SK-N-SH treated with all-trans-retinoic acid at 6 μM for 48 hours (cell line): ENCODE measurements at regions not wholly inside any gene's neighbourhood (a gene's known extent, or its start where the extent isn't known, plus 50 kb on each side); places are given as distances from the start of the nearest gene placed in this dataset.
"Not testable (repeated sequence)": the region's sequence is repeated elsewhere in the genome, so short reads cannot be mapped to it uniquely, and the experiment has no call there.

Source experiments
- ATAC-seq: fragments of 200-7000 bp; cut with Tn5 transposase; 3 replicates; pipeline ENCODE4 v1.9.1; 2020; ENCODE audit warnings: mild to moderate bottlenecking, moderate library complexity
- ARNTL ChIP-seq: fragments of 450-650 bp; formaldehyde crosslinking; IDR thresholded peaks from 2 replicates; pipeline ENCODE4 v1.5.0; 2020; ENCODE audit warnings: low read depth, mild to moderate bottlenecking, moderate library complexity, borderline replicate concordance
- BACH2 ChIP-seq: fragments of 250-450 bp; sonication (Bioruptor Pico); IDR thresholded peaks from 2 replicates; pipeline ENCODE4 v1.9.0; 2021; ENCODE audit warnings: mild to moderate bottlenecking, borderline replicate concordance
- CSDC2 ChIP-seq: fragments of 250-450 bp; sonication (Bioruptor Pico); IDR thresholded peaks from 2 replicates; pipeline ENCODE4 v1.5.0; 2020; ENCODE audit warnings: mild to moderate bottlenecking, moderate library complexity
- ESRRG ChIP-seq: fragments of 250-450 bp; sonication (Bioruptor Pico); IDR thresholded peaks from 2 replicates; pipeline ENCODE4 v1.6.1; 2021; ENCODE audit warnings: mild to moderate bottlenecking
- GLIS3 ChIP-seq: fragments of 250-450 bp; sonication (Bioruptor Pico); IDR thresholded peaks from 2 replicates; pipeline ENCODE4 v1.5.0; 2020; ENCODE audit warnings: mild to moderate bottlenecking, moderate library complexity
- ISL1 ChIP-seq: fragments of 250-450 bp; sonication (Bioruptor Pico); IDR thresholded peaks from 2 replicates; pipeline ENCODE4 v2.1.2; 2022; ENCODE audit warnings: mild to moderate bottlenecking, moderate library complexity
- OSR1 ChIP-seq: fragments of 250-450 bp; sonication (Bioruptor Pico); IDR thresholded peaks from 2 replicates; pipeline ENCODE4 v1.8.0; 2022; ENCODE audit warnings: moderate library complexity, mild to moderate bottlenecking, inconsistent platforms
- PPARA ChIP-seq: fragments of 250-450 bp; sonication (Bioruptor Pico); IDR thresholded peaks from 2 replicates; pipeline ENCODE4 v1.5.0; 2020; ENCODE audit warnings: mild to moderate bottlenecking, borderline replicate concordance
- RARB ChIP-seq: fragments of 250-450 bp; sonication (Bioruptor Pico); IDR thresholded peaks from 2 replicates; pipeline ENCODE4 v1.8.0; 2021; ENCODE audit warnings: mild to moderate bottlenecking, moderate library complexity
- SNAI2 ChIP-seq: fragments of 250-450 bp; sonication (Bioruptor Pico); IDR thresholded peaks from 2 replicates; pipeline ENCODE4 v1.5.0; 2020; ENCODE audit warnings: mild to moderate bottlenecking, moderate library complexity
- TCF4 ChIP-seq: fragments of 250-450 bp; sonication (Bioruptor Pico); IDR thresholded peaks from 2 replicates; pipeline ENCODE4 v1.8.0; 2021; ENCODE audit warnings: mild to moderate bottlenecking, moderate library complexity, borderline replicate concordance
- TOX ChIP-seq: fragments of 250-450 bp; sonication (Bioruptor Pico); IDR thresholded peaks from 2 replicates; pipeline ENCODE4 v1.8.0; 2021; ENCODE audit warnings: mild to moderate bottlenecking, moderate library complexity, borderline replicate concordance
- ZC3H10 ChIP-seq: fragments of 250-450 bp; sonication (Bioruptor Pico); IDR thresholded peaks from 2 replicates; pipeline ENCODE4 v1.5.1; 2021; ENCODE audit warnings: mild to moderate bottlenecking, moderate library complexity
- ZFP3 ChIP-seq: fragments of 250-450 bp; sonication (Bioruptor Pico); IDR thresholded peaks from 2 replicates; pipeline ENCODE4 v1.5.0; 2020; ENCODE audit warnings: mild to moderate bottlenecking, moderate library complexity
- ZFP30 ChIP-seq: fragments of 450-650 bp; formaldehyde crosslinking; IDR thresholded peaks from 2 replicates; pipeline ENCODE4 v1.5.0; 2022; ENCODE audit warnings: mild to moderate bottlenecking, moderate library complexity
- ZNF565 ChIP-seq: fragments of 450-650 bp; formaldehyde crosslinking; conservative IDR thresholded peaks from 2 replicates; pipeline ENCODE4 v1.5.0; 2020; ENCODE audit warnings: low read depth, mild to moderate bottlenecking, moderate library complexity
- ZNF70 ChIP-seq: fragments of 450-650 bp; formaldehyde crosslinking; IDR thresholded peaks from 2 replicates; pipeline ENCODE4 v1.5.0; 2020; ENCODE audit warnings: mild to moderate bottlenecking, moderate library complexity
- ZNF8 ChIP-seq: fragments of 450-650 bp; formaldehyde crosslinking; IDR thresholded peaks from 2 replicates; pipeline ENCODE4 v1.5.0; 2020; ENCODE audit warnings: mild to moderate bottlenecking, moderate library complexity
- TF ChIP-seq, protein P1 (sequence below): fragments of 250-450 bp; sonication (Bioruptor Pico); IDR thresholded peaks from 2 replicates; pipeline ENCODE4 v1.8.0; 2021; ENCODE audit warnings: low read depth, mild to moderate bottlenecking, moderate library complexity, borderline replicate concordance
- TF ChIP-seq, protein P2 (sequence below): fragments of 250-450 bp; sonication (Bioruptor Pico); IDR thresholded peaks from 2 replicates; pipeline ENCODE4 v1.5.1; 2021; ENCODE audit warnings: mild to moderate bottlenecking, moderate library complexity
- TF ChIP-seq, protein P3 (sequence below): fragments of 250-450 bp; sonication (Bioruptor Pico); IDR thresholded peaks from 2 replicates; pipeline ENCODE4 v1.8.0; 2020; ENCODE audit warnings: mild to moderate bottlenecking, moderate library complexity, borderline replicate concordance

DNA sequence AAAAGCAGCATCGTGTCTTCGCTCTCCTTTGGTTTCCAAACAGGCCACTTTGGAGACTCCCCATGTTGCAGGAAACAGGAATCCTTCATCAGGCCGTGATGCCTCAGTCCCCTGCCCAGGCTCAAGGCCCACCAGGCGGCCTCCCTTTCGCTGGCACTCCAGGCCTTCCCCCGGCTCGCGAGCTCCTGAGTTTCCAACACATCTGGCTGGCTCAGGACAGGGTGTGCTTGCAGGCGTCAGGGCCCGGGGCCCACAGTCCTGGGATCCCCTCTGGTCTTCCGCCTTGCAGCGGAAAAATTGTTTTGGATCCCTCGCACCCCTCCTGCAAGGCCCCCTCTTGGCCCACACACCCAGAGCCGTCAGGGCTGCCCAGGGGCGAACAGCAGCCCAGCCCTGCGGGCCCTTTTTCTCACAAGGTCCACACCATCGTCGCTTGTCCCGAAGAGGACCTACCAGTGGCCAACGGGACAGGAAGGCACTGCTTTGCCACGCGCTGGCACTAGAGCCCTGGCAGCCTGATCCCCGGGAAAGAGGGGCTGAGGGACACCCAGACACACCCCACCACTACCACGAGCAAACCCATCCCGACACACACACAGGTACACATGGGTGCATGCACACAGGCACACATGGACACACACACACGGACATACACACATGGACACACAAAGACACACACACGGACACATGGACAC lies 1930.9 kb upstream of the DEFB115 start:
- TF ChIP-seq ZC3H10 (CRISPR knock-in tag) = no peak
- no peak for TF ChIP-seq RARB (CRISPR knock-in tag)
- TF ChIP-seq, protein P1, sequence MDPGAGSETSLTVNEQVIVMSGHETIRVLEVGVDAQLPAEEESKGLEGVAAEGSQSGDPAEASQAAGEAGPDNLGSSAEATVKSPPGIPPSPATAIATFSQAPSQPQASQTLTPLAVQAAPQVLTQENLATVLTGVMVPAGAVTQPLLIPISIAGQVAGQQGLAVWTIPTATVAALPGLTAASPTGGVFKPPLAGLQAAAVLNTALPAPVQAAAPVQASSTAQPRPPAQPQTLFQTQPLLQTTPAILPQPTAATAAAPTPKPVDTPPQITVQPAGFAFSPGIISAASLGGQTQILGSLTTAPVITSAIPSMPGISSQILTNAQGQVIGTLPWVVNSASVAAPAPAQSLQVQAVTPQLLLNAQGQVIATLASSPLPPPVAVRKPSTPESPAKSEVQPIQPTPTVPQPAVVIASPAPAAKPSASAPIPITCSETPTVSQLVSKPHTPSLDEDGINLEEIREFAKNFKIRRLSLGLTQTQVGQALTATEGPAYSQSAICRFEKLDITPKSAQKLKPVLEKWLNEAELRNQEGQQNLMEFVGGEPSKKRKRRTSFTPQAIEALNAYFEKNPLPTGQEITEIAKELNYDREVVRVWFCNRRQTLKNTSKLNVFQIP (CRISPR knock-in tag) = no peak
- TF ChIP-seq PPARA = no peak
- no peak for TF ChIP-seq TOX
- no peak for TF ChIP-seq ARNTL
- TF ChIP-seq ISL1 (CRISPR knock-in tag) = no peak
- ATAC-seq = peak; percentile 59

DNA sequence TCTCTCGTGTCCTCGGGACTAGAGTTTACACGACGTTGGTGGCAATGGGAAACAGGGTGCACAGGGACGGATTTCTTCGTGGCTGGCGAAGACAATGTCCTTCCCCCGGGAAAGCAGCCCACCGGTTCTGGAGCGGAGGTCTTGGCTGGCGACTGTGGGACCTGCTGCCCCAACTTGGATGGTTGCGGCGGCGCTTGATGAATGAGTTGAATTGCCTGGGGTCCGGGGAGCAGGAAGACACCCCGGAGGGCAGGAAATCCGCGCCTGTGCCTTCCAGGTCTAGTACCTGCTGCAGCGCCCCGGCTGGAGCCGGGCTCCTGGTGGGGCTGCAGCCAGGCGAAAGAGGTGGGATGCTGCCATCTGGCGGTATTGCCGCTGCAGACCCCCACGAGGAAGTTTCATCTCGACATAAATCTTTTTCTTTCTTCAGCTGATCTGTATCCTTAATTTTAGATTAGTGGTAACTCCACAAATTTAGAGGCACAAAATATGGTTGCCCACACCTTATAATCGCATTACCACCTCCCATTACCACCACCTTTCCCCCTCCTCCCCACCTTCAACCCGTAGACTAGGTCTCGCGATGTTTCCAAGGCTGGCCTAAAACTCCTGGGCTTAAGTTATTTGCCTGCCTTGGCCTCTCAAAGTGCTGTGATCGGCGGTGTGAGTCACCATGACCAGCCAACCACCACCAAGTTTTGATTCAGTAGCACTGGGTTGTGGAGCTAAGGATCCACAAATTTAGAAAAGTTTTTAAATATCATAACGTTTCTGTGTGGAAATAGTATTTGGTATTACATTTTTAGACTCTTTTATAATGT lies 1929.7 kb upstream of the DEFB115 start:
- ATAC-seq = peak; percentile 65; the same call in 2 of the 3 replicates

DNA sequence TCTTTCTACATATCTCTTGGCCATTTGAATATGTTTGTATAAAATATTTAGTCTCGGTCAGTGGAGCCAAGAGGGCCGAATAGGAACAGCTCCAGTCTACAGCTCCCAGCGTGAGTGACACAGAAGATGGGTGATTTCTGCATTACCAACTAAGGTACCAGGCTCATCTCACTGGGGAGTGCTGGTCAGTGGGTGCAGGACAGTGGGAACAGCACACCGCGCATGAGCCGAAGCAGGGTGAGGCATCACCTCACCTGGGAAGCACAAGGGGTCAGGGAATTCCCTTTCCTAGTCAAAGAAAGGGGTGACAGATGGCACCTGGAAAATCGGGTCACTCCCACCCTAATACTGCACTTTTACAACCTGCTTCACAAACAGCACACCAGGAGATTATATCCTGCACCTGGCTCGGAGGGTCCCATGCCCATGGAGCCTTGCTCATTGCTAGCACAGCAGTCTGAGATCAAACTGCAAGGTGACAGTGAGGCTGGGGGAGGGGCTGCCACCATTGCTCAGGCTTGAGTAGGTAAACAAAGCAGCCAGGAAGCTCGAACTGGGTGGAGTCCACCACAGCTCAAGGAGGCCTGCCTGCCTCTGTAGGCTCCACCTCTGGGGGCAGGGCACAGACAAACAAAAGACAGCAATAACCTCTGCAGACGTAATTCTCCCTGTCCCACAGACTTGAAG lies 1926.9 kb upstream of the DEFB115 start:
- ATAC-seq = not testable (repeated sequence)

DNA sequence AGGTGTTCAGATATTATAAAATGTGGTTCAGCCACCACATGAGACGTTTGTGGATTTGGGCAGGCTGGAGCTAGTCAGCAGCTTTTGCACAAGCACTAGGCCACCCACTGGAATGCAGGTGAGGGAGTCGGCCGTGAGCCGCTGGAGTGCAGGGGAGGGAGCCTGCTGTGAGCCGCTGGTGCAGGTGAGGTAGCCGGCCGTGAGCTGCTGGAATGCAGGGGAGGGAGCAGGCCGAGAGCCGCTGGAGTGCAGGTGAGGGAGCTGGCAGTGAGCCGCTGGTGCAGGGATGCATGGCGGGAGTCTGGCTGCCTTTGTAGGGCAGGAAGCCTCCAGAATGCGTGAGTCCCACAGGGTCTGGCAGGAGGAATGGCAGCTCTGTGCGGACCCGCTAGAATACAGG lies 1907.6 kb upstream of the DEFB115 start:
- TF ChIP-seq ZC3H10 (CRISPR knock-in tag) (no peak), TOX (no peak), CSDC2 (CRISPR knock-in tag) (no peak), ARNTL (no peak), SNAI2 (CRISPR knock-in tag) (no peak), TCF4 (CRISPR knock-in tag) (no peak), ZFP30 (CRISPR knock-in tag) (no peak), ZFP3 (CRISPR knock-in tag) (no peak), ZNF8 (no peak), BACH2 (CRISPR knock-in tag) (no peak), ISL1 (CRISPR knock-in tag) (no peak), OSR1 (CRISPR knock-in tag) (no peak), ZNF70 (CRISPR knock-in tag) (no peak), GLIS3 (no peak), ESRRG (no peak)
- TF ChIP-seq, protein P2, sequence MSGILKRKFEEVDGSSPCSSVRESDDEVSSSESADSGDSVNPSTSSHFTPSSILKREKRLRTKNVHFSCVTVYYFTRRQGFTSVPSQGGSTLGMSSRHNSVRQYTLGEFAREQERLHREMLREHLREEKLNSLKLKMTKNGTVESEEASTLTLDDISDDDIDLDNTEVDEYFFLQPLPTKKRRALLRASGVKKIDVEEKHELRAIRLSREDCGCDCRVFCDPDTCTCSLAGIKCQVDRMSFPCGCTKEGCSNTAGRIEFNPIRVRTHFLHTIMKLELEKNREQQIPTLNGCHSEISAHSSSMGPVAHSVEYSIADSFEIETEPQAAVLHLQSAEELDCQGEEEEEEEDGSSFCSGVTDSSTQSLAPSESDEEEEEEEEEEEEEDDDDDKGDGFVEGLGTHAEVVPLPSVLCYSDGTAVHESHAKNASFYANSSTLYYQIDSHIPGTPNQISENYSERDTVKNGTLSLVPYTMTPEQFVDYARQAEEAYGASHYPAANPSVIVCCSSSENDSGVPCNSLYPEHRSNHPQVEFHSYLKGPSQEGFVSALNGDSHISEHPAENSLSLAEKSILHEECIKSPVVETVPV (CRISPR knock-in tag) = no peak
- no peak for ATAC-seq

DNA sequence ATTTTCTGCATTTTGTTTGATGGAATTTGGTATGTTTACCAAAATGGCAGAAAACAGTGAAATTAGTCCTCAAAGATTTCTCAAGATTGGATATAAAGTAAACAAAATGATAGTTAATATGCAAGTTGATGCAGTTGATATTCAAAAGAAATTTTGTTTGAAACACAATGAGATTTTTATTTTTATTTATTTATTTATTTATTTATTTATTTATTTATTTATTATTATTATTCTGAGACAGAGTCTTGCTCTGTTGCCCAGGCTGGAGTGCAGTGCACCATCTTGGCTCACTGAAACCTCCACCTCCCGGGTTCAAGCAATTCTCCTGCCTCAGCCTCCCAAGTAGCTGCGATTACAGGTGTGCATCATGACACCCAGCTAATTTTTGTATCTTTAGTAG lies 1881.5 kb upstream of the DEFB115 start:
- ATAC-seq = not testable (repeated sequence)

DNA sequence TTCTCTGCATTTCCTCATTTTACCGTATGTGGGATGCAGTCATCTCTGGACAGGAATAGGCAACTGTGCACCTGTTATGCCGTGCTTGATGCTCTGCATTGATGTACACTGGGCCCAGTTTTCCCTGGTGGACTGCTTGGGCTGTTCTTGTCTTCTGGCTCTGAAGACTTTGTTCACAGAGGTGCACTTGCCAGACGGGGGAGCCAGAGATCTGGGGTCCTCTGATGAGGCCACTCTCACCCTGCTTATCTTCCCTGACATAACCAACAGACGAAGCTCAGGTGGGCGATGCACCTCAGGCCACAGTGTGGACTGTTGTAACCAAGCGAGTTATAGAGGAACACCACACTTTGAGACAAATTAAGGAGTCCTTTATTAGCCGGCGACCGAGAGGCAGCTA lies 1864.6 kb upstream of the DEFB115 start:
- not testable (repeated sequence) for ATAC-seq

DNA sequence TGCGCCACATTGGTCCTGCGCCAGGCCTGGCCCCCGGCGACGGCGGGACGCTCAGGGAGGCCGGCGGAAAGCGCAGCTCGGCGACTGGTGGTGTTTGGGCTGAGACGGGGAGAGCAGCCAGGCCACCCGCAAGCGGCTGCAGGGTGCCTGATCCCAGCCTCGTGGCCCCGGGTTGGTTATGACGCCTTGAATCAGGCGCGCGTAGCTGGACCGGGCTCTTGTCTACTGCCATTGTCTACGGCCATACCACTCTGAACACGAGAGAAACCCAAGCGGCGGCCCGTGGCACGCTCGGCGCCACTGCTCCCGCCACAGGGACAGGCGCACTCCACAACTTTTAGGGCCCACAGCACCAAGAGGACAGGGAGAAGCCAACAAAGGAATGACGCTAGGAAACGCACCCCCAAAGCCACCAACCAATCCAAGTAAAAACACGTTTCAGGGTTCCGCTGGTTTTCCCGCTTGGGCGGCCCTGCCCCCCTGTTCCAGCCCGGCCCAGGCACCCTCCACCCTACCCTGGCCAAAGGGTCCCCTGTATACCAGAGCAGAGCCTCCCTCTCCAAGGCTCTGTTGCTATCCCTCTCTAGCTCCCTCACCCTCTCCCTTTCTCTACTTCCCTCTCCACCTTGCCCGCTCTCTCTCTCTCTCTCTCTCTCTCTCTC lies 1849.3 kb upstream of the DEFB115 start:
- TF ChIP-seq ZNF565 (CRISPR knock-in tag) = no peak
- TF ChIP-seq GLIS3 = no peak
- TF ChIP-seq TOX = no peak
- TF ChIP-seq, protein P1 (CRISPR knock-in tag) = no peak
- TF ChIP-seq ZFP30 (CRISPR knock-in tag) = no peak
- no peak for TF ChIP-seq SNAI2 (CRISPR knock-in tag)
- TF ChIP-seq, protein P3, sequence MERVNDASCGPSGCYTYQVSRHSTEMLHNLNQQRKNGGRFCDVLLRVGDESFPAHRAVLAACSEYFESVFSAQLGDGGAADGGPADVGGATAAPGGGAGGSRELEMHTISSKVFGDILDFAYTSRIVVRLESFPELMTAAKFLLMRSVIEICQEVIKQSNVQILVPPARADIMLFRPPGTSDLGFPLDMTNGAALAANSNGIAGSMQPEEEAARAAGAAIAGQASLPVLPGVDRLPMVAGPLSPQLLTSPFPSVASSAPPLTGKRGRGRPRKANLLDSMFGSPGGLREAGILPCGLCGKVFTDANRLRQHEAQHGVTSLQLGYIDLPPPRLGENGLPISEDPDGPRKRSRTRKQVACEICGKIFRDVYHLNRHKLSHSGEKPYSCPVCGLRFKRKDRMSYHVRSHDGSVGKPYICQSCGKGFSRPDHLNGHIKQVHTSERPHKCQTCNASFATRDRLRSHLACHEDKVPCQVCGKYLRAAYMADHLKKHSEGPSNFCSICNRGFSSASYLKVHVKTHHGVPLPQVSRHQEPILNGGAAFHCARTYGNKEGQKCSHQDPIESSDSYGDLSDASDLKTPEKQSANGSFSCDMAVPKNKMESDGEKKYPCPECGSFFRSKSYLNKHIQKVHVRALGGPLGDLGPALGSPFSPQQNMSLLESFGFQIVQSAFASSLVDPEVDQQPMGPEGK (CRISPR knock-in tag) = no peak
- ATAC-seq = peak; percentile 30

DNA sequence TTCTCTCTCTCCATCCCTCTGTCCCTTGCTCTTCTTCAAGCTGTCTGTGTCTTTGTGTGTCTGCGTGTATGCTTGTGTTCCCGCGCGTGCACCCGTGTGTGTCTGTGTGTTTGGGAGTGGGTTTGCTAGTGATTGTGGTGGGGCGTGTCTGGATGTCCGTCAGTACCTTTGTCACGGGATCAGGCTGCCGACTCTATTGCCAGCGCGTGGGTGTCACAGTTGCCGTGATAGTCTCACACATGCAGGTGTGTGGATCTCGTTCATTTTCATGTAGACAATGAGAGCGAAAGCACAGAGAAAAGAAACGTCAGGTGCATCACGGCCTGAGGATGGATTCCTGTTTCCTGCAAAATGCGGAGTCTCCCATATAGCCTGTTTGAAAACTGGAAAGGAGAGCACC lies 1848.8 kb upstream of the DEFB115 start:
- not testable (repeated sequence) for ATAC-seq

DNA sequence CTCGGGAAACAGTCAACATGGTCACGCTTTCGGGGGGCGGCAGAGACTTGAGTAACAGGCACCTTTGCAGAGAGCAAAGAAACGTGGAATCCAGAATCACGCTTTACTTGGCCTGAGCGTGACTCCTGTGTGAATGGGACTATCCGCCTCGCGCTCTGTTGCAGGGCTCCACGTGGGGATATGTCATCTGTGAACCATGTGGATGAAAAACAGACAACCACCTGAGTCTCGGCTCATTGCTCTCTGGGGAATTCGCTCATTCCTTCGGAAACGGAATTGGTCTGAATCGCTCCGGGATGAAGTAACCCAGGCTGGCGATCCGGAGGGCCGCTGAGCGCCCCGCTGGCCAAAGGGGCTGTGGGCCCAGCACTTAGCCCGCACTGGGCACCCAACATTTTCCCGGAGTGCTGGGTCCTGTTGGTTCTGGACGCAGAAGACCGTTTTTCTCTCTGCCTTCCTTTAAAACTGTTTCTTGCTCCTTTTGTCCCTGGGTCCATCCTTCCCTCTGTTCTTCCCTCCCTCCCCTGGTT lies 1848.2 kb upstream of the DEFB115 start:
- ATAC-seq = not testable (repeated sequence)
